GM12891 (cell line): ENCODE measurements at regions not wholly inside any gene's neighbourhood (a gene's known extent, or its start where the extent isn't known, plus 50 kb on each side); places are given as distances from the start of the nearest gene placed in this dataset.

ENCODE experiments used
- PAX5 ChIP-seq: IDR thresholded peaks from 2 replicates; pipeline ENCODE4 v1.6.1; 2011; ENCODE audit warnings: low read length, moderate library complexity, mild to moderate bottlenecking; ENCODE audit not compliant: insufficient read depth, severe bottlenecking
- POLR2A ChIP-seq: IDR thresholded peaks from 2 replicates; pipeline ENCODE4 v1.6.1; 2011; ENCODE audit warnings: low read depth, low read length, control low read depth
- POLR2AphosphoS5 ChIP-seq: IDR thresholded peaks from 2 replicates; pipeline ENCODE4 v1.6.1; 2011; ENCODE audit warnings: low read depth, low read length, control low read depth
- POU2F2 ChIP-seq: IDR thresholded peaks from 2 replicates; pipeline ENCODE4 v1.6.1; 2011; ENCODE audit warnings: low read depth, mild to moderate bottlenecking, control low read depth, low read length, moderate library complexity
- SPI1 ChIP-seq: IDR thresholded peaks from 2 replicates; pipeline ENCODE4 v1.6.1; 2011; ENCODE audit warnings: low read depth, low read length, control low read depth
- TAF1 ChIP-seq: IDR thresholded peaks from 2 replicates; pipeline ENCODE4 v1.6.1; 2011; ENCODE audit warnings: low read depth, low read length, control low read depth

- no peak for TF ChIP-seq POLR2A
- no peak for TF ChIP-seq POLR2AphosphoS5
- peak; percentile 33 for TF ChIP-seq SPI1
- no peak for TF ChIP-seq TAF1
- no peak for TF ChIP-seq POU2F2
- TF ChIP-seq PAX5 = no peak
These were observed 380.4 kb upstream of the CCL2 start for GRCh38 chr17:33874617-33875060.
